ENCODE measurements at regions not wholly inside any gene's neighbourhood (a gene's known extent, or its start where the extent isn't known, plus 50 kb on each side); places are given as distances from the start of the nearest gene placed in this dataset.

DNA sequence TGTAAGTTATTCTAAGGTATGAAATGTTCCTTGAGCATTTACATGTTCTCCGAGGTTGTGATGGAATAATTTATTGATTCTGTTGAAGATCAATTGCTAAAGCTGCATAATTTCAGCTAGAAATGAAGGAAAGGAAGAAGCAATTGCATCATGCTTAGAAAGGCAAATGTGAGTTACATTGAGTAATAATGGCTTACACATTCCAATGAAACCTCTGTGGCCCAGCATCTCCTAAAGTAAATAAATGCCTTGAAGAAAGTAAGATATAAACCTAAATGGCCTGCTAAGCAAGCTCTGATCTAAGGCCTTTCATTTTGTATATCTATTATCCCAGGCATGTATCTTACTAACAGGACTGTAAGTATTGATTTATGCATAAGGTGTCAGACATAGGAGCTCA lies 677.3 kb upstream of the RGMB start:
- Histone ChIP-seq H3K27me3 (ENCODE audit: insufficient read depth, low read depth) (no peaks in the 10 kb centered on the region), H3K79me2 (ENCODE audit: insufficient read depth, low read depth) (no peaks in the 10 kb centered on the region), H3K27ac (no peak overlapping the region), H2AFZ (ENCODE audit: low read depth) (no peak overlapping the region), H3K4me3 (IDR thresholded peaks at IDR 0.05; ENCODE audit: insufficient read depth, low read depth, low read length) (no peak overlapping the region), H4K20me1 (ENCODE audit: insufficient read depth) (no peaks in the 10 kb centered on the region), H3K4me1 (ENCODE audit: low read depth, poor library complexity, severe bottlenecking) (no peaks in the 10 kb centered on the region), H3K9ac (no peak overlapping the region), H3K36me3 (ENCODE audit: insufficient read depth) (no peaks in the 10 kb centered on the region), H3K4me2 (no peak overlapping the region)
- TF ChIP-seq, protein P1, sequence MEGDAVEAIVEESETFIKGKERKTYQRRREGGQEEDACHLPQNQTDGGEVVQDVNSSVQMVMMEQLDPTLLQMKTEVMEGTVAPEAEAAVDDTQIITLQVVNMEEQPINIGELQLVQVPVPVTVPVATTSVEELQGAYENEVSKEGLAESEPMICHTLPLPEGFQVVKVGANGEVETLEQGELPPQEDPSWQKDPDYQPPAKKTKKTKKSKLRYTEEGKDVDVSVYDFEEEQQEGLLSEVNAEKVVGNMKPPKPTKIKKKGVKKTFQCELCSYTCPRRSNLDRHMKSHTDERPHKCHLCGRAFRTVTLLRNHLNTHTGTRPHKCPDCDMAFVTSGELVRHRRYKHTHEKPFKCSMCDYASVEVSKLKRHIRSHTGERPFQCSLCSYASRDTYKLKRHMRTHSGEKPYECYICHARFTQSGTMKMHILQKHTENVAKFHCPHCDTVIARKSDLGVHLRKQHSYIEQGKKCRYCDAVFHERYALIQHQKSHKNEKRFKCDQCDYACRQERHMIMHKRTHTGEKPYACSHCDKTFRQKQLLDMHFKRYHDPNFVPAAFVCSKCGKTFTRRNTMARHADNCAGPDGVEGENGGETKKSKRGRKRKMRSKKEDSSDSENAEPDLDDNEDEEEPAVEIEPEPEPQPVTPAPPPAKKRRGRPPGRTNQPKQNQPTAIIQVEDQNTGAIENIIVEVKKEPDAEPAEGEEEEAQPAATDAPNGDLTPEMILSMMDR (conservative IDR thresholded peaks at IDR 0.05; ENCODE audit: low read depth, low read length), result no peak

GRCh38 chr5:98099448-98100105 lies 673.9 kb upstream of the RGMB start:
- Histone ChIP-seq H3K27ac (no peak overlapping the region), H3K9ac (no peak overlapping the region), H3K4me3 (IDR thresholded peaks at IDR 0.05; ENCODE audit: insufficient read depth, low read depth, low read length) (no peak overlapping the region), H3K36me3 (ENCODE audit: insufficient read depth) (no peaks in the 10 kb centered on the region), H3K79me2 (ENCODE audit: insufficient read depth, low read depth) (no peaks in the 10 kb centered on the region), H2AFZ (ENCODE audit: low read depth) (no peak overlapping the region), H3K4me2 (no peak overlapping the region), H4K20me1 (ENCODE audit: insufficient read depth) (no peaks in the 10 kb centered on the region), H3K4me1 (ENCODE audit: low read depth, poor library complexity, severe bottlenecking) (no peaks in the 10 kb centered on the region), H3K27me3 (ENCODE audit: insufficient read depth, low read depth) (no peaks in the 10 kb centered on the region)
- TF ChIP-seq, protein P1 (conservative IDR thresholded peaks at IDR 0.05; ENCODE audit: low read depth, low read length), result no peak

DNA sequence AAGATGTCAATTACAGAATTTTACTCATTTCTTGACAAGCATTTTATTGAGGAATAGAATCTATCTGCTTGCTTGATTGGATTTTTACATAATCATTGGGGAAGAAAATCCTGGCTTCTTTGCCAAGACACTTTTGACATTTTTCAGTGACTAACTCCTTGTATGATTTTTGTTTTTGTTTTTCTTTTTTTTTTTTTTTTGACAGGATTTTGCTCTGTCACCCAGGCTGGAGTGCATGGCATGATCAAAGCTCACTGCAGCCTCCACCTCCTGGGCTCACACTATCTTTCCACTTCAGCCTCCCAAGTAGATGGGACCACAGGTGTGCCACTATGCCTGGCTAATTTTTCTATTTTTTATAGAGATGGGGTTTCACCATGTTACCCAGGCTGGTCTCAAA lies 672.3 kb upstream of the RGMB start:
- Histone ChIP-seq H3K79me2 (ENCODE audit: insufficient read depth, low read depth) (no peaks in the 10 kb centered on the region), H3K27ac (no peak overlapping the region), H4K20me1 (ENCODE audit: insufficient read depth) (no peaks in the 10 kb centered on the region), H3K4me2 (no peak overlapping the region), H3K9ac (no peak overlapping the region), H3K4me3 (IDR thresholded peaks at IDR 0.05; ENCODE audit: insufficient read depth, low read depth, low read length) (no peak overlapping the region), H3K27me3 (ENCODE audit: insufficient read depth, low read depth) (no peaks in the 10 kb centered on the region), H3K36me3 (ENCODE audit: insufficient read depth) (no peaks in the 10 kb centered on the region), H3K4me1 (ENCODE audit: low read depth, poor library complexity, severe bottlenecking) (no peaks in the 10 kb centered on the region), H2AFZ (ENCODE audit: low read depth) (no peak overlapping the region)
- TF ChIP-seq, protein P1 (conservative IDR thresholded peaks at IDR 0.05; ENCODE audit: low read depth, low read length), result no peak

GRCh38 chr5:98102936-98103335 lies 670.5 kb upstream of the RGMB start:
- H3K9ac ChIP-seq, result no peak overlapping the region
- H3K27ac ChIP-seq, result no peak overlapping the region
- no peak overlapping the region for H3K4me3 ChIP-seq (IDR thresholded peaks at IDR 0.05; ENCODE audit: insufficient read depth, low read depth, low read length)
- H3K27me3 ChIP-seq (ENCODE audit: insufficient read depth, low read depth), result no peaks in the 10 kb centered on the region
- H2AFZ ChIP-seq (ENCODE audit: low read depth), result no peak overlapping the region
- no peaks in the 10 kb centered on the region for H4K20me1 ChIP-seq (ENCODE audit: insufficient read depth)
- no peak overlapping the region for H3K4me2 ChIP-seq
- no peaks in the 10 kb centered on the region for H3K36me3 ChIP-seq (ENCODE audit: insufficient read depth)
- H3K79me2 ChIP-seq (ENCODE audit: insufficient read depth, low read depth), result no peaks in the 10 kb centered on the region
- H3K4me1 ChIP-seq (ENCODE audit: low read depth, poor library complexity, severe bottlenecking), result no peaks in the 10 kb centered on the region
- TF ChIP-seq, protein P1 (conservative IDR thresholded peaks at IDR 0.05; ENCODE audit: low read depth, low read length), result no peak

All from KMS-11 (cell line).